ENCODE measurements at regions not wholly inside any gene's neighbourhood (a gene's known extent, or its start where the extent isn't known, plus 50 kb on each side); places are given as distances from the start of the nearest gene placed in this dataset.

DNA sequence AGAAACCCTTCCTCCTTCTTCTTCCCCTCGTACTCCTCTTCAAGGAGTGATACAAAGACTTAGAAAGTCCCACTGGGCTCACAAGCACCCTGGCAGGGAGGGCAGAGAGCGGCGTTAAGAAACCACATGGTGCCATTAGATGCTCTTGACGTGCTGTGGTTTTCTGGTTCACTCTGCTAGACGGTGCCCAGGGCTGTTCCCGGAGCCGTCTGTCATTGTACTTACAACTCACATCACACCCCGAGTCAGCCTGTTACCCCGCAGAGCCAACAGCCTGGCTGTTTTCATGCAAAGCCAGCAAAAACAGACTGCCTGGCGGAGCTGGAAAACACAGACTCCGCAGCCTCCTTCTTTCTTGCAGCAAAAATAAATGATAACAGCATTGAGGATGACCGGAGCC is 232.6 kb upstream of the TBX3 start:
- peak; percentile 46 for DNase-seq (ENCODE audit: low read depth)
- H3K4me3 ChIP-seq (ENCODE audit: control insufficient read depth, low read depth, low read length), result no peak overlapping the region
- TF ChIP-seq, protein P1, sequence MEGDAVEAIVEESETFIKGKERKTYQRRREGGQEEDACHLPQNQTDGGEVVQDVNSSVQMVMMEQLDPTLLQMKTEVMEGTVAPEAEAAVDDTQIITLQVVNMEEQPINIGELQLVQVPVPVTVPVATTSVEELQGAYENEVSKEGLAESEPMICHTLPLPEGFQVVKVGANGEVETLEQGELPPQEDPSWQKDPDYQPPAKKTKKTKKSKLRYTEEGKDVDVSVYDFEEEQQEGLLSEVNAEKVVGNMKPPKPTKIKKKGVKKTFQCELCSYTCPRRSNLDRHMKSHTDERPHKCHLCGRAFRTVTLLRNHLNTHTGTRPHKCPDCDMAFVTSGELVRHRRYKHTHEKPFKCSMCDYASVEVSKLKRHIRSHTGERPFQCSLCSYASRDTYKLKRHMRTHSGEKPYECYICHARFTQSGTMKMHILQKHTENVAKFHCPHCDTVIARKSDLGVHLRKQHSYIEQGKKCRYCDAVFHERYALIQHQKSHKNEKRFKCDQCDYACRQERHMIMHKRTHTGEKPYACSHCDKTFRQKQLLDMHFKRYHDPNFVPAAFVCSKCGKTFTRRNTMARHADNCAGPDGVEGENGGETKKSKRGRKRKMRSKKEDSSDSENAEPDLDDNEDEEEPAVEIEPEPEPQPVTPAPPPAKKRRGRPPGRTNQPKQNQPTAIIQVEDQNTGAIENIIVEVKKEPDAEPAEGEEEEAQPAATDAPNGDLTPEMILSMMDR (IDR thresholded peaks at IDR 0.05; ENCODE audit: control insufficient read depth, insufficient read depth, low read depth, low read length, missing control alignments), result no peak

DNA sequence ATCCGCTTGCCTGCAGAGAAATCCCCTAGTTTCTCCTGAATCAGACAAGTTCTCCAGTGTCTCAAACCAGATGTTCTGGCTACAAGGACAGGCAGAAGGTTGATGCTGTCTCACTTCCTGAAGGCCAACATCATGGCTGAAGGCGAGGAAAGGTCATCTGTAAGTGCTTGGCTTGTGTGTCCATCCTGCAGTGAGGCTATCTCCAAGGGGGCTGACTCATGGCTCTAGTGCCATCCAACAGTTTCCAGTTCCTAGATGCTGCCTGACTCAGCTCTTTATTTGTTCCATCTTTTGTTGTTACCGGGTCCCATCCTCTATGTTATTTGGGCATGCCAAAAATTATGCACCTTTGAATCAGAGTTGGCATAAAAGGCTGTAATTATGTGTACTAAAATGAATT is 232.1 kb upstream of the TBX3 start:
- TF ChIP-seq, protein P1 (IDR thresholded peaks at IDR 0.05; ENCODE audit: control insufficient read depth, insufficient read depth, low read depth, low read length, missing control alignments), result no peak
- H3K4me3 ChIP-seq (ENCODE audit: control insufficient read depth, low read depth, low read length), result no peak overlapping the region
- DNase-seq (ENCODE audit: low read depth), result peak; percentile 75

GRCh38 chr12:114913871-114914801 is 230.2 kb upstream of the TBX3 start:
- DNase-seq (ENCODE audit: low read depth), result peak; percentile 25
- H3K4me3 ChIP-seq (ENCODE audit: control insufficient read depth, low read depth, low read length), result no peak overlapping the region
- TF ChIP-seq, protein P1 (IDR thresholded peaks at IDR 0.05; ENCODE audit: control insufficient read depth, insufficient read depth, low read depth, low read length, missing control alignments), result no peak

- TF ChIP-seq, protein P1 (IDR thresholded peaks at IDR 0.05; ENCODE audit: control insufficient read depth, insufficient read depth, low read depth, low read length, missing control alignments), result no peak
- H3K4me3 ChIP-seq (ENCODE audit: control insufficient read depth, low read depth, low read length), result no peak overlapping the region
- DNase-seq (ENCODE audit: low read depth), result no peak
Measured at GRCh38 chr12:114912811-114913210, 228.8 kb upstream of the TBX3 start.

- TF ChIP-seq, protein P1 (IDR thresholded peaks at IDR 0.05; ENCODE audit: control insufficient read depth, insufficient read depth, low read depth, low read length, missing control alignments), result no peak
- DNase-seq (ENCODE audit: low read depth), result no peak
- no peak overlapping the region for H3K4me3 ChIP-seq (ENCODE audit: control insufficient read depth, low read depth, low read length)
Measured at GRCh38 chr12:114911196-114911595, 227.2 kb upstream of the TBX3 start.

GRCh38 chr12:114904254-114905003 is 220.5 kb upstream of the TBX3 start:
- TF ChIP-seq, protein P1 (IDR thresholded peaks at IDR 0.05; ENCODE audit: control insufficient read depth, insufficient read depth, low read depth, low read length, missing control alignments), result no peak
- no peak for DNase-seq (ENCODE audit: low read depth)
- H3K4me3 ChIP-seq (ENCODE audit: control insufficient read depth, low read depth, low read length), result peak overlapping the region; percentile 46
